Mesothelial cell of epicardium (in vitro differentiated cells): ENCODE measurements at regions not wholly inside any gene's neighbourhood (a gene's known extent, or its start where the extent isn't known, plus 50 kb on each side); places are given as distances from the start of the nearest gene placed in this dataset.
"Not testable (repeated sequence)": the region's sequence is repeated elsewhere in the genome, so short reads cannot be mapped to it uniquely, and the experiment has no call there.

Source experiments
- DNase-seq, 2 experiments: peaks; one replicate each; pipeline ENCODE4 v3.0.0; 2021; ENCODE audit warnings: low spot score in 2 of 2; ENCODE audit not compliant: unreplicated experiment in 2 of 2
- H3K27ac Mint-ChIP-seq: 2 replicates; pipeline ENCODE4 v1.8.0; 2021; ENCODE audit warnings: mixed read lengths
- H3K27me3 Mint-ChIP-seq: 2 replicates; pipeline ENCODE4 v1.8.0; 2021; ENCODE audit warnings: low read depth, mixed read lengths
- H3K36me3 Mint-ChIP-seq: 2 replicates; pipeline ENCODE4 v1.8.0; 2021; ENCODE audit warnings: mixed read lengths
- H3K4me1 Mint-ChIP-seq: 2 replicates; pipeline ENCODE4 v1.8.0; 2021; ENCODE audit warnings: mixed read lengths
- H3K4me3 Mint-ChIP-seq: 2 replicates; pipeline ENCODE4 v1.8.0; 2021; ENCODE audit warnings: mild to moderate bottlenecking, moderate library complexity, mixed read lengths
- H3K9me3 Mint-ChIP-seq: 2 replicates; pipeline ENCODE4 v1.8.0; 2021; ENCODE audit warnings: mixed read lengths

GRCh38 chr15:21357056-21357455, 83.2 kb downstream of the POTEB3 start:
- H3K9me3 Mint-ChIP-seq, H3K36me3 Mint-ChIP-seq, DNase-seq, H3K4me1 Mint-ChIP-seq, H3K27ac Mint-ChIP-seq, H3K4me3 Mint-ChIP-seq, H3K27me3 Mint-ChIP-seq: not testable (repeated sequence)

DNA sequence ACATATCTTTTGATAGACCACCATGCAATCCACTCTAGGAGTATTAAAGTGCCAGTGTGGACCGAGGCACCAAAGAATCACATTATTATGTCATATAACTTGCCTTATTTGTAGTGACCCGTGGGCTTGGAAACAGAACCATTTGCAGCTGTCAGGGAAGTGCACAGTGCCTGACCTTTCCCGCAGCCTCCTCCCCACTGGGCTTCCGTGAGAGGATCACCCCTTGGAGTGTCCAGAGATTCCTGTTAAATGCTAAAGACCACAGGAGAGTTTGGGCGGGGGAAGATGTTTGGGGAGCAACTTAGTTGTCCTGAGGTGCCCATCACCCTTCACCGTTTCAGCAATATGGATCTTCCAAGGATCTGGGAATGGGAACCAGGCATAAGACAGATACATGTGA, 84.4 kb downstream of the POTEB3 start:
- not testable (repeated sequence) for H3K9me3 Mint-ChIP-seq, H3K27ac Mint-ChIP-seq, H3K36me3 Mint-ChIP-seq, DNase-seq, H3K27me3 Mint-ChIP-seq, H3K4me3 Mint-ChIP-seq, H3K4me1 Mint-ChIP-seq

GRCh38 chr15:21354597-21354996, 85.7 kb downstream of the POTEB3 start:
- not testable (repeated sequence) for H3K27ac Mint-ChIP-seq, H3K9me3 Mint-ChIP-seq, H3K36me3 Mint-ChIP-seq, H3K4me3 Mint-ChIP-seq, H3K4me1 Mint-ChIP-seq, H3K27me3 Mint-ChIP-seq, DNase-seq

DNA sequence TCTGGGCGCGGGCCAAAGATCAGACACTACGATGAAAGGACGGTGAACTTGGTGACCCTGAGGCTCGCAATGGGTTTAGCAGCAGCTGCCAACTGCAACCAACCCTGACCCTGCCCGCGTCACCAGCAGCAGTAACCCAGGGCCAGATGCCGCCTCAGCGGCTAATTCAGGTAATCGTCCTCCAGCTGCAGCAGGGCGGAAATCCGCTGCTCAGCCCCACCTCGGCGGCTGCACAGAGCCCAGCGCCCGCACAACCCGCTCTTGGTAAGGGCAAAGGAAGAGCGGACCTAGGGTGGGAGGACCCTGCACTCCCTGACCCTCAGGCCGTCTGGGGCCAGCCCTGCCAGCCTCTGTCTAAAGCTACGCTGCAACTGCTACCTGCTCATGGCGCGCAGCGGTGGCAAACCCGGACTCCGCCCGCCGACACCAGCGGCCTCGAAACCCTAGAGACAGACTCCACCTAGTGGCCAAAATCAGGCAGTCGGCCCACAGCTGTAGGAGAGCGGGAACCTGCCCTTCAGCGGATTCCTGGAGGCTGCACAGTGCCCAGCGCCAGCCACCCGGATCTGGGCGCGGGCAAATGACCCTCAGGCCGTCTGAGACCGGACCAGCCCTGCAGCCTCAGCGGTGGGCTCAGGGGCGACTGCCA, 87.5 kb downstream of the POTEB3 start:
- DNase-seq, H3K36me3 Mint-ChIP-seq, H3K27ac Mint-ChIP-seq, H3K27me3 Mint-ChIP-seq, H3K4me3 Mint-ChIP-seq, H3K4me1 Mint-ChIP-seq, H3K9me3 Mint-ChIP-seq: not testable (repeated sequence)

DNA sequence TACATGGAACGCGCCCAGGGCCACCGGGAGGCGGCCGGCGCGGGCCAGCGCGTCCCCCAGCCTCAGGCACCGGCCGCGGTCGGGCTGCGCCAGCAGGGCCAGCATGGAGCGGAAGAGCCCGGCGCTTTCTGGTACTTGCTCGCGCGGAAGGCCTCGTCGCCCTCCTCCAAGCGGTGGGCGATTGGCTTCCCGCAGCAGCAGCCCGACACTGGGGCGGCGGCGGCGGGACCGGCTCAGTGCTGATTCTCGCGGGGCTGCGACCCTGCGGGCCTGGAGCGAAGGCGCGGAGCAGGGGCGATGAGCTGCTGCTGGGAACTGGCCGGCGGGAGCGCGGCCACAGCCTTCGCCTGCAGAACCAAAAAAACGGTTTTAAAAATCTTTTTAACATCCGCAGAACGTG, 95.3 kb downstream of the POTEB3 start:
- not testable (repeated sequence) for H3K4me1 Mint-ChIP-seq, DNase-seq, H3K9me3 Mint-ChIP-seq, H3K27ac Mint-ChIP-seq, H3K4me3 Mint-ChIP-seq, H3K36me3 Mint-ChIP-seq, H3K27me3 Mint-ChIP-seq

GRCh38 chr15:21344500-21344899, 95.8 kb downstream of the POTEB3 start:
- not testable (repeated sequence) for DNase-seq, H3K9me3 Mint-ChIP-seq, H3K4me1 Mint-ChIP-seq, H3K27me3 Mint-ChIP-seq, H3K4me3 Mint-ChIP-seq, H3K36me3 Mint-ChIP-seq, H3K27ac Mint-ChIP-seq

DNA sequence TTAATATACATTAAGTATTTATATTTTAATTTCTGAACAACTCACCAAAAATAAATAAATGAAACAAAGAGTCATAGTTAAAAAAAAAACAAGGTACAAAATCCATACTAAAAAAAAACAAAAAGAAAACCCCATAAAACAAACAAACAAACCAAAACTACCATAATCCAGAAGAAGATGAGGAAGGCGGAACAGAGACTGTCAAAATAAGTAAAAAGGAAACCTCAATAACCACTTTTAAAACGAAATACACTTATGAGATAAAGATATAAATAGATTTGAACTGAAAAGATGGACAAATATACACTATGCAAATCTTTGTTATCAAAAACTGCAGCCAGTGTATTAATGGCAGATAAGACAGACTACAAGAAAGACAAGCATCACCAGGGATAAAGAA, 103.3 kb downstream of the POTEB3 start:
- H3K27me3 Mint-ChIP-seq, DNase-seq, H3K4me3 Mint-ChIP-seq, H3K4me1 Mint-ChIP-seq, H3K27ac Mint-ChIP-seq, H3K9me3 Mint-ChIP-seq, H3K36me3 Mint-ChIP-seq: not testable (repeated sequence)

GRCh38 chr15:21324720-21325460, 115.4 kb downstream of the POTEB3 start:
- H3K9me3 Mint-ChIP-seq, H3K4me1 Mint-ChIP-seq, H3K27ac Mint-ChIP-seq, H3K4me3 Mint-ChIP-seq, DNase-seq, H3K27me3 Mint-ChIP-seq, H3K36me3 Mint-ChIP-seq: not testable (repeated sequence)

GRCh38 chr15:21284353-21284752, 155.9 kb downstream of the POTEB3 start:
- H3K4me1 Mint-ChIP-seq, H3K27me3 Mint-ChIP-seq, H3K36me3 Mint-ChIP-seq, H3K9me3 Mint-ChIP-seq, DNase-seq, H3K27ac Mint-ChIP-seq, H3K4me3 Mint-ChIP-seq: not testable (repeated sequence)

DNA sequence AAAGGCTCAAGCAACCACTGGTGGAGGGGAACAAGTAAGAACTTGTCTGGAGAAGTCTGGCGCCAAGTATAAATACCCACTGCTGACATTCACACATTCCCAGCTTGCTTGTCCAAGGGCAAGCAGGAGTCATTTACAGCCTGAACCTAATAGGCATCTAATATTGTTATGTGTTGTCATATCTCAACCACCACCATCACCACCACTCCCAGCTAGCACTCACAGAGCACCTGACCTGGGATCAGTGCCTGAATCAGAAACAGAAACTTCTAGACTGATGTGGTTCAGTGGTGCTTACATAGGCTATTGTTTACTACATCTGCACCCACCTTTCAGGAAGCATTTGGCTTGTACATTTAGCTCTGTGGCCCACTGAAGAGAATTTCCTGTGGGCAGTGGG, 157.1 kb downstream of the POTEB3 start:
- H3K4me1 Mint-ChIP-seq, DNase-seq, H3K4me3 Mint-ChIP-seq, H3K36me3 Mint-ChIP-seq, H3K27me3 Mint-ChIP-seq, H3K27ac Mint-ChIP-seq, H3K9me3 Mint-ChIP-seq: not testable (repeated sequence)

GRCh38 chr15:21280272-21280671, 160.0 kb downstream of the POTEB3 start:
- not testable (repeated sequence) for H3K4me1 Mint-ChIP-seq, H3K36me3 Mint-ChIP-seq, H3K4me3 Mint-ChIP-seq, DNase-seq, H3K27me3 Mint-ChIP-seq, H3K27ac Mint-ChIP-seq, H3K9me3 Mint-ChIP-seq

DNA sequence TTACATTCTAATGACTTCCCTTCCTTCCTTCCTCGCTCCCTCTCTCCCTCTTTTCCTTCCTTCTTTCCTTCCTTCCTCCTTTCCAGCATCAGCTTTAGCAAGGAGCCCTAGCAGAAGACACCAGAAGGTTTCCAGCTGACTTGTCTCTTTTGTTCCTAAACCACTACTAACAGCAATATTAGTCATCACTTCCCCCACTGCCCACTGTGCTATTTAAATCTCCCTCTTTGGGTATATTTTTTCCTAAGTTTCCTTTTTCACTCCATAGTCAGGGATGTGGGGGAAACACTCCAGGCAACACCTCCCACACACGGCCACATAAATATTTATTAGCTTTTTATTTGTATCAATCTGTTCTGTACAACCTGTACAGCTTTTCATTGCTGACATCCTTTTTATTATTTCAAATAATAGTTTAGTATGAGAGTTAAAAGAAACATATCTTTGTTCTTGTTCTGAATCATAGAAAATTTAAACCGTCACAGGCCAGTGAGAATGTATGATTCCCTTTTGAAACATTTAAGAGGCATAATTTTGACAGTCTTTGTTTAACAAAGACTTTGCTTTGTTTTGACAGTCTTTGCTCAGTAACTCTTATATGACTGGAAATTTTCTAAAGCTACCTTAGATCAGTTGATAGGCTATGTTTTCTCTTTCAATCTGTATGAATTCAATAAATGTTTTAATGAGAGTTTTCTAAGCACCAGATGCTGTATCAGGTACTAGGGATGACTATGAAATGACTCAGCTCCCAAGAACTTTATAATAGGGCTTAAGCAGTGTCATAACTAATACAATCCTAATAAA, 167.9 kb downstream of the POTEB3 start:
- H3K27ac Mint-ChIP-seq, H3K4me3 Mint-ChIP-seq, H3K4me1 Mint-ChIP-seq, H3K36me3 Mint-ChIP-seq, DNase-seq, H3K27me3 Mint-ChIP-seq: not testable (repeated sequence)
- peaks cover 49% of the 10 kb centered on the region for H3K9me3 Mint-ChIP-seq
